ENCODE measurements at regions not wholly inside any gene's neighbourhood (a gene's known extent, or its start where the extent isn't known, plus 50 kb on each side); places are given as distances from the start of the nearest gene placed in this dataset.
"Not testable (repeated sequence)": the region's sequence is repeated elsewhere in the genome, so short reads cannot be mapped to it uniquely, and the experiment has no call there.

DNA sequence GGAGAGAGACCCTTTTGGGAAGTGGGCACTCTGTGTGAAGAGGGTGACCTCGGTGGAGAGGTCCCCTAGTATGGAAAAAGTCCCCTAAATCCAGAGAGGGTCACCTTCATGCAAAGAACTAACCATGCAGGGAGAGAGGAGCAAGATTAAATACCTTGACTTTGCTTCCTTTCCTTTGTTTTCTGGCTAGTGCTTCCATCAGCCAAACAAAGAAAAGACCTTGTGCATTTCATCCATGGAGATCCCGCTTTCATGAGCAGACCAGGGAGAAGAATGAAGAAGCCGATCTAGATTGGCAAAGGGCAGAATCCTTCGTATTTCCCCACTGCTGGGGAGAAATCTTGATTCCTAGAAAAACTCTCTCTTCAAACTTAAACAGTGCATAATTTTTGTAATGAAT is 813.3 kb upstream of the CDH6 start:
- Histone ChIP-seq H3K27ac (ENCODE audit: low read length, poor library complexity, severe bottlenecking) (no peak overlapping the region), H3K4me3 (ENCODE audit: insufficient read depth in 1 of 2, low read depth in 1 of 2, low read length in 2 of 2) (no peak overlapping the region), H3K9me3 (ENCODE audit: control insufficient read depth, low read length) (peaks cover 1% of the 10 kb centered on the region), H3K9ac (ENCODE audit: low read length) (no peak overlapping the region), H2BK5ac (ENCODE audit: low read depth, low read length, poor library complexity, severe bottlenecking) (no peak overlapping the region), H2BK15ac (ENCODE audit: low read depth, poor library complexity, severe bottlenecking) (no peak overlapping the region), H3K23ac (ENCODE audit: low read length in 2 of 2) (no peak overlapping the region), H4K8ac (ENCODE audit: low read length) (no peak overlapping the region), H3K14ac (ENCODE audit: low read length in 2 of 2) (no peak overlapping the region), H3K4me1 (ENCODE audit: control insufficient read depth, insufficient read depth, low read depth, low read length) (no peaks in the 10 kb centered on the region), H4K91ac (ENCODE audit: low read length) (no peak overlapping the region), H3K4me2 (ENCODE audit: low read length, poor library complexity, severe bottlenecking) (no peak overlapping the region), H3K18ac (ENCODE audit: low read depth in 1 of 2, low read length in 2 of 2) (no peak overlapping the region), H2AFZ (ENCODE audit: low read depth, low read length) (no peak overlapping the region), H2BK12ac (ENCODE audit: low read length in 2 of 2) (no peak overlapping the region), H2AK5ac (ENCODE audit: low read length, severe bottlenecking) (no peak overlapping the region), H3K79me1 (replicated peaks; ENCODE audit: low read length, poor library complexity, severe bottlenecking) (no peaks in the 10 kb centered on the region), H3K4ac (ENCODE audit: low read depth in 1 of 2, low read length in 2 of 2) (no peak overlapping the region), H2BK120ac (ENCODE audit: low read depth, low read length) (no peak overlapping the region), H3K27me3 (ENCODE audit: control insufficient read depth in 1 of 2, insufficient read depth in 1 of 2, low read length in 2 of 2) (no peaks in the 10 kb centered on the region), H3K36me3 (ENCODE audit: control insufficient read depth in 1 of 2, insufficient read depth in 2 of 2, low read depth in 1 of 2, low read length in 2 of 2) (no peaks in the 10 kb centered on the region)
- DNase-seq, result no peak
- 74% methylated on average over 2 of the region's 4 CpGs for WGBS

DNA sequence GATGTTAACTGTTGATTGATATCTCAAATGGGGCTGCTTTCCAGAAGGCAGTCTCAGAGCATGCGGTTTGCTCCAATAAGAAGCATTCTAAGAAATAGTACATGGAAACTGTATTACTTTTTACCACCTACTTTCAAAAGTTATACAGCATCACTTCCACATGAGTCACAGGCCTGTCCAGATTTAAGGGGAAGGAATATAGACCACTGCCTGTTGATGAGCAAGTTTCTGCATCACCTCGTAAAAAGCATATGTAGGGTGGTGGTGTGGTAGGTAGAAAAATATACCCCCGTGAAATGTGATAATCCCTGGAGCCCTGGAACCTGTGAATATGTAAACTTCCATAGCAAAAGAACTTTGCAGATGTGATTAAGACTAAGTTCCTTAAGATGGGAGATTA is 816.6 kb upstream of the CDH6 start:
- no peak overlapping the region for H3K18ac ChIP-seq (ENCODE audit: low read depth in 1 of 2, low read length in 2 of 2)
- no peak overlapping the region for H2BK12ac ChIP-seq (ENCODE audit: low read length in 2 of 2)
- H3K36me3 ChIP-seq (ENCODE audit: control insufficient read depth in 1 of 2, insufficient read depth in 2 of 2, low read depth in 1 of 2, low read length in 2 of 2), result no peaks in the 10 kb centered on the region
- no peak overlapping the region for H2BK5ac ChIP-seq (ENCODE audit: low read depth, low read length, poor library complexity, severe bottlenecking)
- H4K8ac ChIP-seq (ENCODE audit: low read length), result no peak overlapping the region
- H3K4ac ChIP-seq (ENCODE audit: low read depth in 1 of 2, low read length in 2 of 2), result no peak overlapping the region
- no peak overlapping the region for H2AK5ac ChIP-seq (ENCODE audit: low read length, severe bottlenecking)
- no peak for DNase-seq
- H3K14ac ChIP-seq (ENCODE audit: low read length in 2 of 2), result no peak overlapping the region
- no peaks in the 10 kb centered on the region for H3K27me3 ChIP-seq (ENCODE audit: control insufficient read depth in 1 of 2, insufficient read depth in 1 of 2, low read length in 2 of 2)
- no peaks in the 10 kb centered on the region for H3K4me1 ChIP-seq (ENCODE audit: control insufficient read depth, insufficient read depth, low read depth, low read length)
- no peak overlapping the region for H3K27ac ChIP-seq (ENCODE audit: low read length, poor library complexity, severe bottlenecking)
- H3K4me2 ChIP-seq (ENCODE audit: low read length, poor library complexity, severe bottlenecking), result no peak overlapping the region
- no peak overlapping the region for H2AFZ ChIP-seq (ENCODE audit: low read depth, low read length)
- H2BK15ac ChIP-seq (ENCODE audit: low read depth, poor library complexity, severe bottlenecking), result no peak overlapping the region
- no peak overlapping the region for H3K9ac ChIP-seq (ENCODE audit: low read length)
- no peaks in the 10 kb centered on the region for H3K79me1 ChIP-seq (replicated peaks; ENCODE audit: low read length, poor library complexity, severe bottlenecking)
- no peak overlapping the region for H3K4me3 ChIP-seq (ENCODE audit: insufficient read depth in 1 of 2, low read depth in 1 of 2, low read length in 2 of 2)
- 83% methylated on average over 2 of the region's 3 CpGs for WGBS
- no peaks in the 10 kb centered on the region for H3K9me3 ChIP-seq (ENCODE audit: control insufficient read depth, low read length)
- H3K23ac ChIP-seq (ENCODE audit: low read length in 2 of 2), result no peak overlapping the region
- no peak overlapping the region for H2BK120ac ChIP-seq (ENCODE audit: low read depth, low read length)
- no peak overlapping the region for H4K91ac ChIP-seq (ENCODE audit: low read length)

DNA sequence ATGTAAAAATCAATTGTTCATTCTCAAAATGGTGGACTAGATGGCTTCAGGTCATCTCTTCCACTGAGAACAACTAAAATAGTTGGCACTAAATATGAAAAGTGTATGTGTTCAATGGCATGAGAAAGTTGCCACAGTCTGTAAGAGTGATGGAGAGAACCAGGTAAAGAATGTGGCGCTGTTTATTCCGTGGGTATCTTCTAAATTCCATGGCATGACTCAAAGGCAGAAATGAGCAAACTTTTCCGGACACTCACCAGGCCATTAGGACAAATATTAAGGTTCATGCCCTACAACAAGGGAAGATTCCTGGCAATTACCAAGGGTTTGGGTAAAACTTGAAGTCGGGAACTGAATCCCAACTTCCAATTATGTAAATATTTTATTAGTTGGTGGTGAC is 825.4 kb upstream of the CDH6 start:
- Histone ChIP-seq H2BK15ac (ENCODE audit: low read depth, poor library complexity, severe bottlenecking) (no peak overlapping the region), H2BK12ac (ENCODE audit: low read length in 2 of 2) (no peak overlapping the region), H2AK5ac (ENCODE audit: low read length, severe bottlenecking) (no peak overlapping the region), H3K79me1 (replicated peaks; ENCODE audit: low read length, poor library complexity, severe bottlenecking) (no peaks in the 10 kb centered on the region), H2BK5ac (ENCODE audit: low read depth, low read length, poor library complexity, severe bottlenecking) (no peak overlapping the region), H4K8ac (ENCODE audit: low read length) (no peak overlapping the region), H3K27me3 (ENCODE audit: control insufficient read depth in 1 of 2, insufficient read depth in 1 of 2, low read length in 2 of 2) (no peaks in the 10 kb centered on the region), H2BK120ac (ENCODE audit: low read depth, low read length) (no peak overlapping the region), H3K27ac (ENCODE audit: low read length, poor library complexity, severe bottlenecking) (no peak overlapping the region), H3K18ac (ENCODE audit: low read depth in 1 of 2, low read length in 2 of 2) (no peak overlapping the region), H3K36me3 (ENCODE audit: control insufficient read depth in 1 of 2, insufficient read depth in 2 of 2, low read depth in 1 of 2, low read length in 2 of 2) (no peaks in the 10 kb centered on the region), H3K9ac (ENCODE audit: low read length) (no peak overlapping the region), H3K4ac (ENCODE audit: low read depth in 1 of 2, low read length in 2 of 2) (no peak overlapping the region), H3K4me2 (ENCODE audit: low read length, poor library complexity, severe bottlenecking) (no peak overlapping the region), H3K14ac (ENCODE audit: low read length in 2 of 2) (no peak overlapping the region), H3K9me3 (ENCODE audit: control insufficient read depth, low read length) (no peaks in the 10 kb centered on the region), H3K4me3 (ENCODE audit: insufficient read depth in 1 of 2, low read depth in 1 of 2, low read length in 2 of 2) (no peak overlapping the region), H3K23ac (ENCODE audit: low read length in 2 of 2) (no peak overlapping the region), H3K4me1 (ENCODE audit: control insufficient read depth, insufficient read depth, low read depth, low read length) (no peaks in the 10 kb centered on the region), H4K91ac (ENCODE audit: low read length) (no peak overlapping the region), H2AFZ (ENCODE audit: low read depth, low read length) (no peak overlapping the region)
- DNase-seq, result peak; percentile 37
- WGBS, result 56% methylated on average over 2 of the region's 4 CpGs

DNA sequence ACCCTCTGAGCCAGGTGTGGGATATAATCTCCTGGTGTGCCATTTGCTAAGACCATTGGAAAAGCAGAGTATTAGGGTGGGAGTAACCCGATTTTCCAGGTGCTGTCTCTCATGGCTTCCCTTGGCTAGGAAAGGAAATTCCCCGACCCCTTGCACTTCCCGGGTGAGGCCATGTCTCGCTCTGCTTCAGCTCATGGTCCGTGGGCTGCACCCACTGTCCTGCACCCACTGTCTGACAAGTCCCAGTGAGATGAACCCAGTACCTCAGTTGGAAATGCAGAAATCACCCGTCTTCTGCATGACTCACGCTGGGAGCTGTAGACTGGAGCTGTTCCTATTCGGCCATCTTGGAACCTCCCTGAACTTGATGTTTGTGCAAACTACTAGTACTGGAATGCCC is 828.5 kb upstream of the CDH6 start:
- not testable (repeated sequence) for H3K27ac ChIP-seq (ENCODE audit: low read length, poor library complexity, severe bottlenecking); H3K9ac ChIP-seq (ENCODE audit: low read length); H3K9me3 ChIP-seq (ENCODE audit: control insufficient read depth, low read length); H3K27me3 ChIP-seq (ENCODE audit: control insufficient read depth in 1 of 2, insufficient read depth in 1 of 2, low read length in 2 of 2); H2AFZ ChIP-seq (ENCODE audit: low read depth, low read length); H3K79me1 ChIP-seq (replicated peaks; ENCODE audit: low read length, poor library complexity, severe bottlenecking); H2BK15ac ChIP-seq (ENCODE audit: low read depth, poor library complexity, severe bottlenecking); H3K18ac ChIP-seq (ENCODE audit: low read depth in 1 of 2, low read length in 2 of 2); H4K8ac ChIP-seq (ENCODE audit: low read length); H4K91ac ChIP-seq (ENCODE audit: low read length); H3K23ac ChIP-seq (ENCODE audit: low read length in 2 of 2); H3K4me2 ChIP-seq (ENCODE audit: low read length, poor library complexity, severe bottlenecking); H2BK12ac ChIP-seq (ENCODE audit: low read length in 2 of 2); H3K14ac ChIP-seq (ENCODE audit: low read length in 2 of 2); H2BK120ac ChIP-seq (ENCODE audit: low read depth, low read length); H3K4me3 ChIP-seq (ENCODE audit: insufficient read depth in 1 of 2, low read depth in 1 of 2, low read length in 2 of 2); H3K36me3 ChIP-seq (ENCODE audit: control insufficient read depth in 1 of 2, insufficient read depth in 2 of 2, low read depth in 1 of 2, low read length in 2 of 2); H3K4ac ChIP-seq (ENCODE audit: low read depth in 1 of 2, low read length in 2 of 2); H3K4me1 ChIP-seq (ENCODE audit: control insufficient read depth, insufficient read depth, low read depth, low read length); H2BK5ac ChIP-seq (ENCODE audit: low read depth, low read length, poor library complexity, severe bottlenecking); H2AK5ac ChIP-seq (ENCODE audit: low read length, severe bottlenecking); DNase-seq
- WGBS, result 83% methylated on average over 8 of the region's 8 CpGs
